Thymus (tissue), 11 donors: ENCODE measurements at regions not wholly inside any gene's neighbourhood (a gene's known extent, or its start where the extent isn't known, plus 50 kb on each side); places are given as distances from the start of the nearest gene placed in this dataset.
A peak's percentile ranks its signal among the peaks of the same experiment; 100 is the strongest.

Experiments used
- DNase-seq, 9 donors: peaks; one replicate each; pipeline ENCODE4 v3.0.0-alpha.2; 2013; ENCODE audit warnings: low spot score in 9 of 9, low read depth in 6 of 9, missing footprints in 1 of 9
- H3K27ac ChIP-seq, 2 donors: one replicate each; pipeline ENCODE4 v1.5.1; 2013; ENCODE audit warnings: control low read depth in 1 of 2, low read depth in 1 of 2, low read length in 1 of 2, mild to moderate bottlenecking in 1 of 2, moderate library complexity in 1 of 2
- H3K27me3 ChIP-seq, 2 donors: one replicate each; pipeline ENCODE4 v1.5.1; 2013; ENCODE audit warnings: low read length in 1 of 2; ENCODE audit not compliant: control insufficient read depth in 2 of 2, insufficient read depth in 1 of 2
- H3K36me3 ChIP-seq, 2 donors: one replicate each; pipeline ENCODE4 v1.5.1; 2013; ENCODE audit warnings: low read length in 1 of 2, mild to moderate bottlenecking in 1 of 2, moderate library complexity in 1 of 2; ENCODE audit not compliant: control insufficient read depth in 2 of 2, insufficient read depth in 2 of 2
- H3K4me1 ChIP-seq, 2 donors: one replicate each; pipeline ENCODE4 v1.5.1; 2013; ENCODE audit warnings: low read length in 2 of 2; ENCODE audit not compliant: control insufficient read depth in 2 of 2, insufficient read depth in 2 of 2
- H3K4me3 ChIP-seq, 2 donors: one replicate each; pipeline ENCODE4 v1.5.1; 2013; ENCODE audit warnings: low read length in 2 of 2, control low read depth in 1 of 2, mild to moderate bottlenecking in 1 of 2
- H3K9me3 ChIP-seq, 2 donors: one replicate each; pipeline ENCODE4 v1.5.1; 2013; ENCODE audit warnings: low read length in 1 of 2, mild to moderate bottlenecking in 1 of 2; ENCODE audit not compliant: control insufficient read depth in 2 of 2, insufficient read depth in 1 of 2
- WGBS: extraction: QIAGEN DNeasy Blood & Tissue Kit; methylation state at CpG from one replicate; pipeline ENCODE4 v1.1.7; 2013; 5-methylcytosine and 5-hydroxymethylcytosine counted together
- donor health status: healthy.

DNA sequence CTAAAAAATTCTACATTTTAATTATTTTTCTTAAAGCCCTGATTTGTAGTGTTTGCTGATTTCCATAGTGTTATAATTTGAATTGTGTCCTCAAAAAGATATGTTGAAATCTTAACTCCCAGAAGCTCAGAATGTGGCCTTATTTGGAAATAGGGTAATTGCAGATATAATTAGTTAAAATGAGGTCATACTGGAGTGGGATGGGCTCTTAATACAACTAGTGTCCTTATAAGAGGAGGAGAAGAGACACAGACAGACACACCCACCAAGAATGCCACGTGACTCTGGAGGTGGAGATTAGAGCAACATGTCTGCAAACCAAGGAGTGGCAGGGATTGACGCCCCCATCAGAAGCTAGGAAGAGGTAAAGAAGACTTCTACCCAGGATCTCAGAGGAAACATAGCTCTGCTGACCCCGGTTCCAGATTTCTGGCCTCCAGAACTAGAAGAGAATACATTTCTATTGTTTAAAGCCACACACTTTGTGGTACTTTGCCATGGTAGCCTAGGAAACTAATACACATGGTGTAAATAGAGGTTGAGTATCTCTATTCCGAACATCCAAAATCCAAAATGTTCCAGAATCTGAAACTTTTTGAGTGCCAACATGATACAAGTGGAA lies 70.5 kb upstream of the IRF2 start:
- no peak for DNase-seq
- Histone ChIP-seq H3K27me3 (no peaks in the 10 kb centered on the region), H3K36me3 (no peaks in the 10 kb centered on the region), H3K4me3 (no peak overlapping the region), H3K27ac (no peak overlapping the region), H3K4me1 (no peaks in the 10 kb centered on the region), H3K9me3 (no peaks in the 10 kb centered on the region)
- WGBS = 96% methylated on average over 4 of the region's 4 CpGs

DNA sequence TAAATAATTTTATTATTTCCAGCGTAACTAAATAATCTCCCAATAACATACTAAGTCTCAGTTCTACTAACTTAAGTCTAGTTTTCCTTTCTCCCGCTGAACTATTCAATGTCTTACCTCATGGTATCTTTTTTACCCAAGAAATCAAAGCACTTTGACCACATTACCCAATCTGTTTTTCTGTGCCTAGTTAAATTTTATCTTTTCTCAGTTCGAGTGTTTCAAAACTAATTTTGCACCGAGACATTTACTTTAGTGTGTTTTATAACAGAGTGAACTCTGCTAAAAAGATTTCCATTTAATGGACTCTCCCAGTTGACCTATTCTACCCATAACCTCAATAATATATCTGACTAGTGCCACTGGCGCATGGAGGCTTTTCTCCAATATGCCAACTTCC lies 67.6 kb upstream of the IRF2 start:
- 97% methylated on average over 5 of the region's 5 CpGs for WGBS
- no peak overlapping the region for H3K27ac ChIP-seq
- no peaks in the 10 kb centered on the region for H3K36me3 ChIP-seq
- no peak for DNase-seq
- H3K27me3 ChIP-seq = no peaks in the 10 kb centered on the region
- H3K4me3 ChIP-seq = no peak overlapping the region
- H3K4me1 ChIP-seq = peaks cover 0 to 5% of the 10 kb centered on the region in 2 donors
- H3K9me3 ChIP-seq = no peaks in the 10 kb centered on the region

DNA sequence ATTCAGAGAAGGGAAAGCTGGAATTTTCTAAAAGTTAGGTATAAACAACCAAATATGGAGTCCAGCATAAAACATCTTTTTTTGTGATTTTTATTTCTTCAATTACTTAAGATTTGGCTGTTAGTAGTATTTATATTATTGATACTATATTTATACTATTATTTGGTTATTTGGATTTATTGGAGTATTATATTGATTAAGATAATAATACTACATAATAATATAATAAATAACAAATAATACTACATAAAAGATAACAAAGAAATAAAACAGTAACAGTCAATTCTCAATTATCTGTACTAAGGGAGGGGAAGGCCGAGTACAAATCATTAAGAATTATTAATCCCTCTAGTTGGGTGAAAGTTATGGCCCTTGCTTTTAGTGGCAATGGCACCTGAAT lies 66.0 kb upstream of the IRF2 start:
- no peaks in the 10 kb centered on the region for H3K9me3 ChIP-seq
- no peak overlapping the region for H3K27ac ChIP-seq
- DNase-seq = no peak
- H3K4me3 ChIP-seq = no peak overlapping the region
- peaks cover 0 to 11% of the 10 kb centered on the region in 2 donors for H3K4me1 ChIP-seq
- no peaks in the 10 kb centered on the region for H3K36me3 ChIP-seq
- no peaks in the 10 kb centered on the region for H3K27me3 ChIP-seq
- 97% methylated on average over 1 of the region's 1 CpG for WGBS

DNA sequence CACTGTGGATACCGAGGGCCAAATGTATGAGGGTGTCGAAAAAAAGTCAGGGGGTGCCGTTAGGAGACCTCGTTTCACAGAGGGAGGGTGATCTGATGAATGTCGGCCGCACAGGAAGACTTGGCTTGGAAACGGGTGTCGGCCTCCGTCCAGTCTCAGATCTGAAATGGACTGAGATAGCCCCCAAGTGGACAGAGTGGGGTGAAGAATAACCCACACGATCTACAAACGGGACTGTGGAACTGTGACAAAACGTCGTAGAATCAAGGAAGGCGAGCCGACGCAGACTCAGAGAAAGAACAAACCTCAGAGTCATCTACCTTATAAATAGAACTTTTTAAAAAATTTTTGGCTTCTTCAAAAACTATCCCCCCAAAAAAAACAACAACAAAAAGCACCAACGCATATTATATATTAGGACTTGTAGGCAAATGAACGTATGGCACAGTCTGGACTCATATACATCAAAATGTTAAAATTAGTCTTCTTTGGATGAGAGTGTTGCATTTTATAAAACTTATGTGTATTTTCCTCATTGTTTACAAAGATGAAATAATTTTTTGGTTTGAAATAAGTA lies 63.8 kb upstream of the IRF2 start:
- Histone ChIP-seq H3K27me3 (no peaks in the 10 kb centered on the region), H3K4me1 (peaks cover 11 to 27% of the 10 kb centered on the region in 2 donors), H3K4me3 (peak overlapping the region; percentile 69 to 80), H3K27ac (peak overlapping the region; percentile 88 to 97), H3K9me3 (no peaks in the 10 kb centered on the region), H3K36me3 (no peaks in the 10 kb centered on the region)
- 5% methylated on average over 18 of the region's 18 CpGs for WGBS
- DNase-seq = peak; percentile 33 to 82 (median 55)

DNA sequence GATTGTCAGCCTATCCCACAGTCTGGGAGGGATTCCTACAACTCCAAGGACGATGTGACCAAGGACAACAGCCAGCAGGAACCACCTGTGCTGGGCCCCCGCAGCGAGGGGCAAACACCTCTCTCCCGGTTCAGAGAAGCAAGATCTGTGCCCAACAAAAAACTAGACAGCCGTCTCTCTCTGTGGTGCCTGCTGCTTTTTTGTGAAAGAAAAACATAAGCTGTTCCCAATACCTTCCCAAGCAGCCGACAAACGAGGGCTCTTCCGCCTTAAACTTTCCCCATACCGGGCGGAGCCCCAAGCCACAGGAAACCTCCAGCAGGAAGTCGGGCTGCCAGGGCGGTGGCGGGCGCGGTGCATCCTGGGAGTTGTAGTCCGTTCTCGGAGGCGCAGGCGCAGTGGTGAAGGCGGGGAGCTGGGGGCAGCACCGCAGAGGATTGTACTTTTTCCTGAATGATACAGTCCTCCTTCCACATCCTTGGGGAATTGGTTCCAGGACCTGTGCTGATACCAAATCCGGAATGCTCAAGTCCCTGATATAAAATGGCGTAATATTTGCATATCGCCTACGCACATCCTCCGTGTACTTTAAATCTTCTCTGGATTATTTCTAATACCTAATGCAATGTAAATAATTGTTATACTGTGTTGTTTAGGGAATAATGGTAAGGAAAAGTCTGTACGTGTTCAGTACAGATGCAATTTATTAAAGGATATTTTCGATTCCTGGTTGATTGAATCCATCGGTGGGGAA lies 63.1 kb upstream of the IRF2 start:
- Histone ChIP-seq H3K27ac (peak overlapping the region; percentile 88 to 97), H3K27me3 (no peaks in the 10 kb centered on the region), H3K9me3 (no peaks in the 10 kb centered on the region), H3K4me1 (peaks cover 11 to 27% of the 10 kb centered on the region in 2 donors), H3K4me3 (peak overlapping the region; percentile 69 to 80), H3K36me3 (no peaks in the 10 kb centered on the region)
- WGBS = under 1% methylated on average over 29 of the region's 29 CpGs
- DNase-seq = peak; percentile 82 to 95 (median 89)

DNA sequence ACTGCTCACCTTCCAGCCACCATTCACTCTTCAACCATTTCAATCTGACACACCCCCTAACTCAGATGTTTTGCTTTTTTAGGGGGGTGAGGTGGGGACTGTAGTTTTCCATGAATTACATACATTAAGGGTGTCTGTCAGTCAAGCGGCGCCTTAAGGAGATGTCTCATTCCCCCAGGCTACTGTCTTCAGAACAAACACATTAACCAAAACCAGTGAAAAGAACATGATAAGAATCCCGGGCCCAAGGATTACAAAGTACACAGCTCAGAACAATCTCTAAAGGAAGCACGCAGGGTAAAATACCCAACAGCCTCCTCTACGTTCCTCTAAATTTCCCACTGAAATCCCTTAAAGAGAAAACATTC lies 62.5 kb upstream of the IRF2 start:
- 30% methylated on average over 5 of the region's 5 CpGs for WGBS
- no peaks in the 10 kb centered on the region for H3K27me3 ChIP-seq
- H3K36me3 ChIP-seq = no peaks in the 10 kb centered on the region
- peak overlapping the region; percentile 69 to 80 for H3K4me3 ChIP-seq
- no peaks in the 10 kb centered on the region for H3K9me3 ChIP-seq
- DNase-seq = peak in 3 of 9 donors; percentile 8 to 22 (median 15)
- H3K27ac ChIP-seq = peak overlapping the region; percentile 88 to 97
- peaks cover 11 to 27% of the 10 kb centered on the region in 2 donors for H3K4me1 ChIP-seq

DNA sequence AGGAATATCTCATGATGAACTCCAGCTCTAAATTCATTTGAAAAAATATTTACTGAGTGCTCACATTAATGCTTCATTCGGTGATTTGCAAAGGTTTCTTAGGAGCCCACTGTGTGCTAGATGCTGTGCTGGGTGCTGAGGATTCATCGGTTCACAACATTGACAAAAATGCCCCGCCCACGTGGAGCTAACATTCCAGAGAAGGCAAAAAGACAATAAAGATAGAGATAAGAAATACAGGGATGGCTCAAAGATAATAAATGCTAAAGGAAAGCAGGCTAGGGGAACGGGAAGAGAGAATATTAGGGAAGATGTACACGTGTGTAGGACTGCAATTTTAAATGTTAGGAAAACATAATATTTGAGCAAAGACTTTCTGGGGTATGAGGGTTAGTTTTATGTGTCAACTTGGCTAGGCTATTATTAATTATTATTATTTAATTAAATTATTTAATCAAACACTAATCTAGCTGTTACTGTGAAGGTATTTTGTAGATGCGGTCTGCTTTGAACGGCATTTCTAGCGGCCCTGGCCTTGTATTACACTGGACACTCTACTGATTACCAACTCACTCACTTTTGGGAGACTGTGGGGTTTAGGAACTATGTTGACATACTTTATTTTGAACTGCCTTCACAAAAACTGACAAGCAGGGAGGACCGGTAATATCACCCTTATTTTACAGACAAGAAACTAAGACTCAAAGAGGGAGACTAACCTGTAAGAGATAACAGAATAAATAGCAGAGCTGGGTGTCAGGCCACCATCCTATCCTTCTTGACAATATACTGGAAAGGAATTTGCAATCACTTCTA lies 61.9 kb upstream of the IRF2 start:
- WGBS = 91% methylated on average over 10 of the region's 10 CpGs
- H3K27ac ChIP-seq = peak overlapping the region; percentile 88 to 97
- no peaks in the 10 kb centered on the region for H3K9me3 ChIP-seq
- no peaks in the 10 kb centered on the region for H3K36me3 ChIP-seq
- no peak for DNase-seq
- peaks cover 11 to 27% of the 10 kb centered on the region in 2 donors for H3K4me1 ChIP-seq
- H3K4me3 ChIP-seq = peak overlapping the region; percentile 69 to 80
- H3K27me3 ChIP-seq = no peaks in the 10 kb centered on the region

DNA sequence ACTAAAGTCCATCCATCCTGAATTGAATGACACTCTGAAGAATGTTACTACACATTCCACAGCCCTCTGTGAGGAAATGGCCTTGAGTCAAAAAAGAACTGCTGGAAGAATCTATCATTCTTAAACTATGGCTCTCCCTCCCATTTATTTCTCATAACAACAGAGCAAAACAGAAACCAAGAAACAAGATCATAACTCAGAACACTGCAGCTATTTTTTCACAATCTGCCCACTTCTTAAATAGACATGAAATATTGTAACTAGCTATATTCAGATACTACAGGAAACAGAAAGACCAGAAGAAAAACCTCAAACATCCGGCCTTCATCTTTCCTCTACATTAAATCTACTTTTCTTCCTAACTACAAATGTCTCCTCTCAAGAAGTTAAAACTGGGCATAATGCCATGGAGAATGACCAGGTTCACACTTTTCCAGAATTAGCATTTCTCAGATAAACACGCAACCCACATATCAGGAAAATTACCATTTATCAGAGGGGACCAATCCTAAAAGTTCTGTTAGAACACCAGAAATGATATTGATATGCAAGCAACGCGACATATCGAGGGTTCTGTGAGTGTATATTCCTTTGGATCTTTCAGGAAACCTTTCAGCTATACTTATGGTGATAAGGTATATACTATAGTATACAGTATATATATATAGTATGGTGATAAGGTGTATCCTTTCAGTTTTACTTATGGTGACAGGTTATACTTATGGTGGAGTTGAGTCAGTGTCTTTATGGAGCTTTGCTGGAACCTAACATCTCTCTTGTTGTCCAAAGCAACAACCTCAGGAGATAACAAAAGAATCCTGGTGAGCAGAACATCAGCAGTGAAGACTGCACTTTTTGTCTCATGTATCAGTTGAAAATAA lies 60.4 kb upstream of the IRF2 start:
- H3K9me3 ChIP-seq = no peaks in the 10 kb centered on the region
- peak in 7 of 9 donors; percentile 14 to 71 (median 41) for DNase-seq
- 11% methylated on average over 5 of the region's 5 CpGs for WGBS
- no peak overlapping the region for H3K4me3 ChIP-seq
- H3K27me3 ChIP-seq = no peaks in the 10 kb centered on the region
- H3K36me3 ChIP-seq = no peaks in the 10 kb centered on the region
- peak overlapping the region; percentile 75 to 83 for H3K27ac ChIP-seq
- peaks cover 11 to 27% of the 10 kb centered on the region in 2 donors for H3K4me1 ChIP-seq
